D721Med (cell line): ENCODE measurements at regions not wholly inside any gene's neighbourhood (a gene's known extent, or its start where the extent isn't known, plus 50 kb on each side); places are given as distances from the start of the nearest gene placed in this dataset.

Experiments
- DNase-seq: peaks from one replicate; pipeline ENCODE4 v3.0.0; 2011; ENCODE audit warnings: low spot score; ENCODE audit not compliant: insufficient read length
- FAIRE-seq: peaks from 2 replicates; lab custom pipeline; 2011; peaks lifted over from hg19 to GRCh38; lab: Jason Lieb, UNC
- CTCF ChIP-seq: IDR thresholded peaks from 2 replicates; pipeline ENCODE4 v1.5.1; 2012; ENCODE audit warnings: mild to moderate bottlenecking, control low read depth; ENCODE audit not compliant: insufficient read depth; ENCODE audit errors: missing control alignments

DNA sequence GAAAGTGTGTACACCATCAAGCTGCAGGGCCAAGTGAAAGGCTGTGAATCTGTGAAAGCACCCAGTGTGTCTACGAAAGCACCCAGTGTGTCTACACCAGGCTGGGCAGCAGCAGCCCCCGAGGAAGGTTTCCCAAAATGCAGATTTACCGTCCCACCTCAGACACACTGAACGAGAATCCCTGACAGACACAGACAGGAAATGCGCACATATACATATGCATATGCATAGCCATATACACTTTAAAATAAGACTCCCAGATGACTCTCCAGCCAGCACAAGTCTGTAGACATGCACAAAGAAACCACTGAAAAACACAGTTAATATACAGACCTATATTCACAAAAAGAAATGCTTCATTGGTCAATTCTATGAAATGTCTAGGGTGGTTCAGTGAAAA, 155.5 kb upstream of the OPCML start:
- no peak for TF ChIP-seq CTCF
- DNase-seq (no peak), FAIRE-seq (no peak)

DNA sequence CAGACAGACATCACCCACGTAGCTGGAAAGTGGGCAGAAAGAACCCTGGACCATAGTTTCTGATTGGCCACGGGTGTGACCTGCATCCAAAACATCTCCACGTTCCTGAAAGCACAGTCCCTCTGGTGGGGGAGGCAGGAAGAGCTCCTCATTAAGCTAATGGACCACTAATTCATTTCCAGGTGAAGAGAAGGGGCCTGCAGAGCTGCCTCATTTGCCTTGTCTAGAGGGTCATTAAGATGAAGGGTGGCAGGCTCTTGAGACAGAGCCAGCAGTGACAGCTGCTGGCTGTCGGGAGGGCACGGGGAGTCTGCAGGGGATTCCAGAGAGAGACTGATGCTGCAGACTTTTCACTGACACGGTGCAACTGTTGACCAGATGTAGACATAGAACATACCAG, 149.6 kb upstream of the OPCML start:
- FAIRE-seq (no peak), DNase-seq (no peak)
- TF ChIP-seq CTCF, result peak; percentile 15

- no peak for TF ChIP-seq CTCF
- no peak for FAIRE-seq
- no peak for DNase-seq
Measured at GRCh38 chr11:133679896-133680295, 147.6 kb upstream of the OPCML start.

DNA sequence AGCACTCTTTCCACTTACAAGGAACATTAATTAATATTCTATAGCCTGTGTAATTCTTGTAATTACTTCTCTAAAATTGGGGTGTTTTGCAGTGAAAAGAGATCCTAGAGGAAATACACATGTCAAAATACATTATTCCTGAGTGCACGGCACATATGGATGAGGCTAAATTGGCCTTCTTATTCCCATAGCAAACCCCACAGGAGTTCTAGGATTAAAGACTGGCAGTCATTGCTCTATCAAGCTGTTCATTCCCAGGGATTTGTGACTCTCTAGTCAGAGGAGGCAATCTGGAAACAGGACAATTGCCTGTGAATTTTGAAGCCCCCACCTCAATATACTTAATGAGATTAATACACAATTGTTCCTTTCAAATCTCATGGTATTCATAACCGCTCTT, 145.9 kb upstream of the OPCML start:
- no peak for TF ChIP-seq CTCF
- peak; percentile 16 for FAIRE-seq
- DNase-seq, result no peak

DNA sequence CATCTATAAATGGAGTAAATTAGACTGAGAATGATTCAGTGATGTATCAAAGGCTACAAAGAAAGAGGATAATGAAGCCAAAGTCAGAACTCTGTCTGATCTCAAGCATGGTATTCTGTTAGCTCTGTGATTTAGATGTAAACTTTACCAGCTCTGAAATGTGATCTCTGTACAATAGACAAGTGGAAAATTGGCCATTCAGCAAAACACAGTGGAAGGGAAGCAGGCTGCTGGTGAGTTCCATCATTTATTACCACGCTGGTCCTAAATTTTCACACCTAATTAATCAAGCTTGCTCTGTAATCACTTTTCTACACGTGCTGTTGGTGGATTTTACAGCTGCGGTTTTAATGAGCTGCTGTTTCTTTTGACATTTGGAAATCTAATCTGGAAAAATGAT, 145.1 kb upstream of the OPCML start:
- FAIRE-seq (no peak), DNase-seq (no peak)

GRCh38 chr11:133676265-133676664, 144.0 kb upstream of the OPCML start:
- FAIRE-seq (no peak), DNase-seq (no peak)
- no peak for TF ChIP-seq CTCF

More for the DNA sequence above, 145.1 kb upstream of the OPCML start:
- no peak for TF ChIP-seq CTCF

DNA sequence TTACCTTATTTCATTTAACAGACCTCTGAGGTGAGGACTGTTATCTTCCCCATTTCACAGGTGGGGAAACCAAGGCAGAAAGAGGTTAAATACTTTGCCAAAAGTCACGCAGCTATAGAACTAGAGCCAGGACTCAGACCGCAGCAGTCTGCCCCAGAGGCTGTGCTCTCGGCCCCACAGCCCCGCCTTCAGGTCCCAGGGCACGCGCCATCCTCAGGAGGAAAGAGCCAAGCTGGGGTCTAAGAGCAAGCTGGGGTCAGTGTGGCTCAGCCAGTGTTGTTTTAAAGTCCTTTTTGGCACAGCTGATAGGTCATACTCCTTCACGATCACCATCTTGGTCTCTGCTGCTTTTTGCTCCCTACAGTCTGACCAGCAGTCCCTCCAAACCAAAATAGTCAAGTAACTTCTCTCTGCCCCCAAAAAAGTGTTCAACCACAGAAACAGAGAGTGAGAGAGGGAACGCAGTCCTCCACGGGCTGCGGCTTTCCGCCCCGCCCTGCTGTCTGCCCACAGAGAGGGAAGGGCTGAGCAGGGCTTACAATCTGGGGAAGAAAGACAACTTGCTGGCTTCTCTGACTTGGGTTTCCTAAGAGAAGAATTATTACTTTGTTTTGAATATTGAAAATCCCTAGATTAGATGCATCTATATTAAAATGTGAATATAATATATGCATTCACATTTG, 137.2 kb upstream of the OPCML start:
- no peak for TF ChIP-seq CTCF
- no peak for DNase-seq
- no peak for FAIRE-seq
